HG02763 (cell line): ENCODE measurements at regions not wholly inside any gene's neighbourhood (a gene's known extent, or its start where the extent isn't known, plus 50 kb on each side); places are given as distances from the start of the nearest gene placed in this dataset.

Experiments
- ATAC-seq: cut with Tn5 transposase; IDR thresholded peaks from one replicate; pipeline ENCODE4 v1.9.1; 2021; ENCODE audit warnings: mild to moderate bottlenecking, moderate library complexity; ENCODE audit not compliant: unreplicated experiment

DNA sequence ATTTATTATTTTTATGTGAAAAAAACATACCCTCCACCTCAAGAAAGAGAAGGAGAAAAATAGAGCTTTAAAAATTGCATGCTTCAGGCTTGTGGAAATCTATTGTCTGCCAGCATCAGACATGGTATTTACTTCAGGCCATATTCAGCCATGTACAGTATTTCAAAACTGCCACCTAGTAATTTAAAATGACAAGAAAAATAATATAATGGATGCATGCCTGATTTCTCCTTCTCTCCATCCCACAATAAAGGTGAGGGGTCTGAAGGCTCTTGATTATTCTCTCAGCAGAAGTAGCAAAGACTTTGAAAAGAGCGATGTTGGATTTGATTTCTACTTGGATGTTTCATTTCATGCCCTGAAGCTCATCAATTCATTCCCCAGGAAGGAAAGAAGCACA is 250.7 kb downstream of the TBC1D4 start:
- no peak for ATAC-seq

DNA sequence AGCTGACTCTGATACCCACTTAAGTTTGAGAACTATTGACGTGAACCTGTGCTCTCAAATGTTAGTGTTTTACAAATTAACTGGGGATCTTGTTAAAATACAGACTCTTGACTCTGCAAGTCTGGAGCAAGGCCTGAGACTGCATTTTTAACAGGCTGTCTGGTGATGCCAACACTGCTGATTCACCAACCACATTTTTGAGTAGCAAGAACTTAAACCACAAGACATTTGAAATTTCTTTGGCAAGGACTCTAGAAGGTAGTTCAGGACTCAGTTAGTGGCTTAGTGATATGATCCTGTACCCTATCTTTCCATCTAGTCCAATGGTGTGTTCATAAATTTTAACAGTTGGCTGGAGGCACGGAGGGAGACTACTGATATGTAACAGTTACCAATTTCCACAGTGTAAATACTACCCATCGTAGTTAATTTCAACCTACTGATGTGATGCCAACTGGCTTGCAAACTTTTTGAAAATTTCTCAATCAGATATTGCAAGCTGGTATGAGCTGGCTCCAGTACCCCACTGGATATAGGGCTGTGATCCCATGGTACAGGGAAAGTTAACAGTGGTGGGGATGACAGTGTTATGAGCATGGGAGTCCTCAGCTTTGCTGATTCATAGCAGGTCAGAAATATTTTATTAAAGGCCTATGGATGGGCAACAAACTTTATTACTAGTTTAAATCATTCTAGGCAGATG is 255.1 kb downstream of the TBC1D4 start:
- ATAC-seq: no peak

DNA sequence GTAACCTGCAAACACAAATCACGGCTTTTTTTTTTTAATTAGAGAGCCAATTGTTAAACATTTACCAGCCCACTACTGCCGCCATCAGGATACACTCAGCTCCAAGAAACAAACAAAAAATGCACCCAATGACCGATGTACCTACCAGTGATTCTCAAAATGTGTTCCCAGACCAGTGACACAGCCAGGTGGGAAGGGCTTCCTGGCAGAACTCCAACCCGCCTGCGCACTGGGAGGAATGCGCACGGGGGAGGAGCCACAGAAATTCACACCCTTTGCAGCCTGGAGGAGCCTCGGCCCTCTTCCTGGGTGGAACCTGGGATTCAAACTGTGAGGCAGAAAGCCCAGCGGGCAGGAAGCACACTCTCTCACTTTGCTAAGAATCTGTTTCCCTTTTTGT is 255.9 kb downstream of the TBC1D4 start:
- no peak for ATAC-seq

DNA sequence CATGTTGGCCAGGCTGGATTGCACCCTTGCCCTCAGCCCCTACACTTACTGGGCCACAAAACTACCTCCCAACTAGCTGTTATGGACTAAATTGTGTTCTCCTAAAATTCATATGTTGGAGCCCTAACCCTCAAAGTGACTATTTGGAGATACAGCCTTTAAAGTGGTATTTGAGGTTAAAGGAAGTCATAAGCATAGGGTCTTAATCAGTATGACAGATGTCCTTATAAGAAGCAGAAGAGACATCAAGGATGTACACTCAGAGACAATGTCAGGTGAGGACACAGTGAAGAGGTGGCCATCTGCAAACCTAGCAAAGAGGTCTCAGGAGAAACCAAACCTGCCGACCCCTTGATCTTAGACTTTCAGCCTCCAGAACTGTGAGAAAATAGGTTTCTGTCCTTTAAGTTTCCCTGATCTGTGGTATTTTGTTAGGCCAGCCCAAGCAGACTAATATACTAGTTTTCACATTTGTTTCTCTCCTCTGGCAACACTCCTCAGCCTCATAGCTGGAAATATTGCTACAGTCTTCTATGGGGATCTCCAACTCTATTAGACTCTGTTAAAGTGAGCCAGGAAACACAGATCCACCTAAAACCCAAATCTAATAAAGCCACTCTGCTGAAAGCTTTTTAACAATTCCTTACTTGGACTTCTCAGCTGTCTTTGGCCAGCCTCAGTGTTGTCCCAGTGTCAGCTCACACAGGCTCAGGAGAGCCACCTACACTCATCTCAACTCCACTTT is 256.5 kb downstream of the TBC1D4 start:
- no peak for ATAC-seq

DNA sequence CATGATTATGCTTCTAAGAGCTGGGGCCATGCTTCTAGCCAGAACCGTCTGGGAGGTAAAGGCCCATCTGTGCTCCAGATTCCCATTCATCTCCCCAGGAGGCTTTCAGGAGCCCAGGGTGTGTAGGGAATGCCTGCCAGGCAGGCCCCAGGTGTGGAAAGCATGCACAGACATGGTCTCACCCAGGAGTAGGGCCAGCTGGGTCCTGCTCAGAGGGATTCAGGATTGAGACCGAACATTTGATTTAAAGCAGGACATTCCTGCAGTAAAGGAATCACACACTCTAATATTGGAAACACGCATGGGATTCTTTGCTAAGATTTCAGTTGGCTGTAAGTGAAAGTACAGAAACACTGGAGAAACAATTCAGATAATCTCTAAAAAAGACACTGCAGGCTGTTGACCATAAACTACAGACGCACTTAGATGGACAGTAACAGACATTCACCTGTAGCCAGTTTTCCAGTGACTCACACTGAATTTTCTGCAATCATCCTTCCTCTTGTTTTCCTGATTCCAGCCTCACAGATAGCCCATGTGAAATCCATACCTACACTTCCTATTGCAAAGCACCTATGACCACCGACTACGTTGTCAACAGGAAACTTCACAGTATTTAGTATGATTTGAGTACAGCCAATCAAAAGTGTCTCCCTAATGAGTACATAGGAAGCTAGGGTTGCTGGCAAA is 257.8 kb downstream of the TBC1D4 start:
- ATAC-seq: no peak

DNA sequence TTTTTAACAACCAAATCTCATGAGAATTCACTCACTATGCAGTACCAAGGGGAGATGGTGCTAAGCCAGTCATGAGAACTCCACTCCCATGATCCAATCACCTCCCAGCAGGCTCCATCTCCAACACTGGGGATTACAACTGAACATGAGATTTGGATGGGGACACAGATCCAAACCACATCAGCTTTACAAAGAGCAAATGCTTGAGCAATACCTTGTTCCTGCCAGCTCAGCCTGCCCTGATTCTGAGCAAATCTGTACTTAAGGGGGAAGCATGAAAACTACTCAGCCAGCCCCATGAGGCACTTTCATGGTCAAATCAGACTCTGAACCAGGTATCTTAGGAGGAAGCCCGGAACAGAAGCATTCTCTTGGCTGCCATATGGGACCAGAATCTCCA is 259.9 kb downstream of the TBC1D4 start:
- ATAC-seq: no peak

DNA sequence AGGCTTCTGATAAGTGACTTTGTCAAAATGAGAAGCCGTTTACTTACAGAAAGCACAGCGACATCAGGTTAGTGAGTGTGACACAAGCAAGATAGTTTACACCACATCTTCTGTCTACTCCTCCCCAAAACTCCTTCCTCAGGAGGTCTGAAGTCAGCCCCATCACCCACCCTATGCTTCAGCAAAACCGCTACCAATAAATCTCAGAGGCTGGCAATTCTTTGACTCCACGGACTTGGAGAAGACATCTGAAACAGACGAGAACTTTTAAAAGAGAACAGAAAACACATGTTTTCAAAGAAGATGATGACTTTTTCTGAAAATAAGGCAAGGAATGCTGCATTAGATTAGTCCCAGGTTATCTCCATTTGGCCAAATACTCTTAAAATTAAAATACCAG is 261.1 kb downstream of the TBC1D4 start:
- ATAC-seq: no peak

DNA sequence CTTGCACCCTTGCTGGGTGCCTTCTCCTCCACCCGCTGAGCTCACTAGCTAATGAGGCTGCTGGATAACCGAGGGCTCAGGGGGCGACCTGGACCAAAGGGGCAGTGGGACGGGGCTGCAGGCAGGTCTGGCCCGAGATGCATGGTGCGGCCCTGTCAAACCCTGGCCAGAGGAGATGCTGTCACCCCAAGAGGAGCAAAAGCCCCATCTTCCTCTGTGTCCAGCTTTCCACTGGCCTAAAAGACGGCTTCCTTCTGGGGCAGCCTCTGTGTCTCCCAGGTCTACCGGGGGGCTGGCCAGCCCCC is 261.8 kb downstream of the TBC1D4 start:
- ATAC-seq: no peak

DNA sequence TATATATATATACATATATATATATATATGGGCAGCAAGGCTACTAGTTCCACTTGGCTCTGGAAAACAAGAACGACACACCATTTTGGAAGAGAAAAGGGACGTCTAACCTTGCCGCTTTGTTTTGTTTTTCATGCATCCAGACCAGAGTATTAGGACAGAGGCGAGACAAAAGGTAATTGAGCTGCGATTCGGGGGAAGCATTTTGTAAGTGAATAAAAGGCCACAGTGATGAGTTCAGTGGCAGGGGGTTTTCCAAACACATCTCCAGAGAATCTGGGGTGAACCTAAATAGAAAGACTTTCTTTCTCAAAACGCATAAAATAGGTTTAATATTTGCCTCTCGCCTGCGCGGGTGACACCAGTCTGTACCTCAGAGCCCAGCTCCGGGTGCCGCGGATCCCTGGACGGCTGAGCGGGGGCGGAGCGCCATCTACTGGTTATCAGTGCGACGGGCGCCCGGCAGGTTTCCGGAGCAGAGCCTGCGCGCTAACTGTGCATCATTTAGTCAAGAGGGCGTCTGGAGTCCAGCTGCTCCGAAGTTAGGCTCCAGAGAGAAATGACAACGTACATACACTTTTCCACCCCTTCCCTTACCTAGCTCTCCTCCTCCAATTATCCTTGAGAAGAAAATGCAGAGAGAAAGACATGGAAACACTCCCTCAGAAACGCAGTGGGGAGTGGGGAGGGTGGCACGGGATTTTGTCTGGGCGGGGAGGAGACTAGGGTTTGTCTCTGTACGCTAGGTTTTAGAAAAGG is 262.3 kb downstream of the TBC1D4 start:
- ATAC-seq: peak; percentile 98

DNA sequence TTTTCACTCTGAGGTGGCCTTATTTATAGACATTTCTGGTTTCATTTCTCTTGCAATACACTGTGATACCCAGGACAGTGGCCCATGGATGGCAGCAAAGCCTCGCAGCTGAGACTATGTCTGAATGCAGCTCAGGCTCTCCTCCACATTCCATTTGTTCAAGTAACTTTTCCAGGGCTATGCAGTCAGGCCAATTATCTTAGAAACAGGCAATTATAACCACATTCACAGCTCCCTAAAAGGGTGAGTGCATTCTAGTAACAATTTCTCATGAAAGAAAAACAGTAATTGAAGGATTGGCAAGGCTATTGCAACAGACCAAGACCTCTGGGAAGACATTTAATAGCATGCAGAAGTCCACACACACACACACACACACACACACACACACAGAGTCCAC is 264.0 kb downstream of the TBC1D4 start:
- no peak for ATAC-seq

DNA sequence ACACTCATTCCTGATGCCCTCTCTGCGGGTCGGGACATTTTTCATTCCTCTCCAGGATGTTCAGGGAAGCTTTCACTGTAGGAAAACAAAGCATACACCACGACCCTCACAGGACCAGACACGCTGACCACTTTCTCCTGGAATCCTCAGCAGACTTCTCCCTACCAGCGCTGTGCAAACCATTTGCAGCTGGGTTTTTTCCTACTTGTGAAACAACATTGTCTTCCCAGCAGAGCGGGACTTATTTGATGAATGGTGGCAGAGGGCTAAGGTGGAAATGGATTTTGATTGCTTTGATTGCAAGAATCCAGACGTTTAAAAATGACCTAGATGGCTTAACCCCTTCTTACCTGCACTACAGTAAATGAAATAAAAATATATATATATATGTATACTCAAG is 265.9 kb downstream of the TBC1D4 start:
- ATAC-seq: no peak

DNA sequence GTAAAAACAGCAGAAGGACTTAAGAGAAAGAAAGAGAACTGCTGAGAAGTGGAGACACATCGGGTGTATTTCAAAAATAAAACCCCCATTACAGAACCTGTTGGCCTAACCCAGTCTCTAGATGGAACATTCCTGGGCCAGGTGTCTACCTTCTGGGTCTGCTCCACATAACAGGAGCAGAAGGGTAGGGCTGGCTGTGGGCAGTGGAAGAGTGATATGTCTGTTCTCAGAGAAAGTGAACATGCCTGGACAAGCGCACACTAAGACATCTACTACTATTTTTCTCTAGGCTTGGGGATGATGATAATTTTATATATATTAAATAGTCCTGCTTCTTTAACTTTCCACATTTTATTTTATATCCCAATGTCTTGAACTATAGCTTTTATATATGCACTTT is 267.1 kb downstream of the TBC1D4 start:
- no peak for ATAC-seq

DNA sequence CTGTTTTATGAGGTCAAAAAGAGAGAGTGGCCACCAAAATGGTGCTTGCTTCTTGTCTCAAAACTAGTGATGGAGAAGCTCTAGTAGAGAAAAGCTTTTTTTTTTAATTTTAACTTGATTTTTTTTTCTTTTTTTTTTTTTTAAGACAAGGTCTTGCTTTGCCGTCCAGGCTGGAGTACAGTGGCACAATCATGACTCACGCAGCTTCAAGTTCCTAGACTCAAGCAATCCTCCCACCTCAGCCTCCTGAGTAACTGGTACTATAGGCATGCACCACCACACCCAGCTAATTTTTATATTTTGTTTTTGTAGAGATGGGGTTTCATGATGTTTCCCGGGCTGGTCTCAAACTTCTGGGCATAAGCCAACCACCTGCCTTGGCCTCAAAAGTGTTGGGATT is 279.0 kb downstream of the TBC1D4 start:
- ATAC-seq: no peak

DNA sequence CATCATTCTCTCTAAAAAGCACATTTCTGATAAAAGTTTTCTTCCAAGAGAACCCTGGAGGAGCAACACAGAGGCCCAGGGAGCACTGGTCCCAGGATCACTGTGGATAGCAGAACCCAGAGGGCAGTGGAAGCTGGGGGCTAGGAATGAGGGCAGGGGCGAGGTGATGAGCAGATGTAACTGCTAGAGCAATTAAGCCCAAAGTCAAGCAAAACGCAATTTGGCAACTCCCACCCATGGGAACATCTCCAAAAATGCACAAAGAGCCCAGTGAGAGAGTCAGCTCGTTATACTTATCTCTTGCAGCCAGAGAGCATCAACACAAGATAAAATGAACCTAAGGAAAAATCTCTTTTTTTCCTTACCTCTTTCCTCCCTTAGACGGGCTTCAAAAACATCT is 284.2 kb downstream of the TBC1D4 start:
- no peak for ATAC-seq

DNA sequence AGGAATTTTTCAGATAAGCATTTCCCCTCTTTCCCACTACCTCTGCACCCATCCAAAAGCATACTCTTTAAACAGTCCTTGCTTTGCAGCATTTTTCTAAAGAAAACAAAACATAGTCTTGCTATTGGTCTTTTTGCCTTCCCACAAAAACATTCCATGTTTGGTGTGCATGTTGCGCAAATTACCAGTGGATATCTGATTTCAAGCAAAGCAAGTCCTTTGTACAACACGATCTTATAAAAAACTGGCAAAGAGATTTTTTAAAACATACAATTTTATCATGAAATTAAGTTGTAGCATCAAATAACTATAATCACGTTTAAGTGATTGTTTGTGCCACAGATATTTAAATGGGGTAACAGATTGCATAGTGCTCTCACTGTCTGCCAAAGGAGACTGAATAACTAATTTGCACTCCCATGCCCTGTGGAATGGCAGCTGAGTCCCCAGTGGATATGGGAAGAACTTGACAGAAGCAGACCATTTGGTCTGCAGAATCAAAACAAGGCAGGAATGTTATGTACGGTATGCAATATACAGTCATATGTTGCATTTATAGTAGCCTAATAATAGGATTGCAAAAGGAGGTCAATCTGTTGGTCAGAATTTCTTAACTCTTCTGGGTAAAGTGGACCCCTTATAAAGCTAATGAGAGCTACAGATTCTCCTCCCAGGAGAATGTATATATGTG is 285.7 kb downstream of the TBC1D4 start:
- no peak for ATAC-seq

DNA sequence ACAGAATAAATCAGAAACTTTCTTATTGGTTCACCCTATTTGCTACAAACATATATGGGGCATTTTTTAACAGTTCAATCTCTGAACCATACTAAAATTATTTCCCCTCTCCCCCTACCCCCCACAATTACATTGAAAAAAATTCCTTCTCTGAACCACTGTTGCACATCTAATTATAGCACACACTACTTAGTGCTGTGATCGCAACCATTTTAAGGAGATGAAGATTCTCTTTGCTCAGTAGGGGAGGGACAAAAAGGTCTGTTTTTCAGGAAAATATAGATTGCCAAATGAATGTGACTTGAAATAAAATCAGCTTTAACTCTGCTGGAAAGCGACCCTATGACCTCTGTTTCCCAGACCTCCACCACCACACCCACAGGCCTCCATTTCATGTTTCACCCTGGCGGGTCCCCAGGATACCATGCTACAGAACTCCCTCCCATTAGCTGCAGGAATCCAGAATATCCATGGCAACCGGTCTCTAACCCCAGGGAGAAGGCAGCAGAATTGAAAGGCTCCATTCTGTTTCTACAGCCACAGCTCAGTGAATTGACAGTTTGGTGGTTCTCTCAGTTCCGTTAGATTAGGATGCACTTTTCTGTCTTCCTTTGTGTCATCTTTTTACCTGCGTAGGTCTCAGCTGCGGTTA is 286.3 kb downstream of the TBC1D4 start:
- ATAC-seq: no peak

DNA sequence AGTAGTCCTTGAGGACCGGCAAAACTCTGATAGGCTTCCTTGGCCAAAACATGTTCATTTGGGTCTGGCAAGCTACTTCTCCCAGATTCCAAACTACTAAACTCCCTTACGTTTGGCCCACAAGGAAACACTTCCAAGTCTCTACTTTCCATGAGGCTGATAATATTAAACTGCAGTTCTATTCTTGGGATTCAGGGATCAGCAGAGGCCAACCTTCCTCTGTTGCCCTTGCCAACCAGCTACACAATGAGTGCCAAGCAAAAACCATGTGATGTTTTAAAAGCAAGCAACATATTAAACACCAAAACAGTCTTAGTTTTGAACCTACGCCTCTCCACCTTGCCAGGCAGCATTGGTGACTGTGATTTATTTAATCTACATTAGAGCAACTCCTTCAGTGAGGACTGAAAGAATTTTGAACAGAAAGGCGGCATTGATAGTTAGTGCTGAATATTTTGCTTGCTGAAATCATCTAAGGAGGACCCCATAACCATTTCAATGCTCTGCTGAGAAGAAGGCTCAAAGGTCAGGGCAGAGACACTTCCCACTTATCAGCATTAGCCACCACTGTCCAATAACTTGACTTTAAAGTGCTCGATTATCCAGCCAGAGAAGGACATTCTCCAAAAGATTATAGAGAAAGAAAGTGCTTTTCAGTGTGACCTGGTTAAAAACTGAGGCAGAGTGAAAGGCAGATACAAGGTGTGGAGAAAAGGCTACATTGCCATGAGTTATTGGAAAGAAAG is 287.1 kb downstream of the TBC1D4 start:
- ATAC-seq: no peak

DNA sequence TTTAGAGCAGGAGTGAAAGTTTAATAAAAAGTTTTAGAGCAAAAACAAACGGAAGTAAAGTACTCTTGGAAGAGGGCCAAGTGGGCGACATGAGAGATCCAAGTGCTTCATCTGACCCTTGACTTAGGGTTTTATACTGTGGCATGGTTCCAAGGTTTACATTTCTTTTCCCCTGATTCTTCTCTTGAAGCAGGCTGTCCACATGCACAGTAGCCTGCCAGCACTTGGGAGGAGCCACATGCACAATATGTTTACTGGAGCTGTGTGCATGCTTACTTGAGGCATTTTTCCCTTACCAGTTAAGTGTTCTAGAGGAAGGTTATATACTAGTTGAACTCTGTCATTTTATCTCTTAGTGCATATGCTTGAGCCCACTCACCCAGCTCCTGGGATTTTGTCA is 295.6 kb downstream of the TBC1D4 start:
- ATAC-seq: no peak

DNA sequence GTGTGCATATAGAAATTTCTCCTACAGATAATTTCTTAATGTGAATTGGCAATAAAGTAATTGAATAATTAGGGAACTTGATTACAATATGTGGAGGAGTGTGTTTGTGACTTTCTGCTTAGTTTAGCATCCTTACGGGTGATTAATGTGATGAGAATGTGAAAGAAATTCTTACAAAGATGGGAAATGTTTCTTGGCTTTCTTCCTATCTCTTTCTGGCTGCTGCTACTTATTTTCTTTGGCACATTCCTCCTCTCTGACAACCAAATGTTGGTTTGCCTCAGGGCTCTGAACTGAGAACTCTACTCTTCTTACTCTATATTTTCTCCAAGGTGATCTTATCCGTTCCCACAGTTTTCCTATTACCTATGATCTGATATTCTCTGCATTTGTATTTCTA is 300.1 kb downstream of the TBC1D4 start:
- no peak for ATAC-seq
